ENCODE measurements at regions not wholly inside any gene's neighbourhood (a gene's known extent, or its start where the extent isn't known, plus 50 kb on each side); places are given as distances from the start of the nearest gene placed in this dataset.
A peak's percentile ranks its signal among the peaks of the same experiment; 100 is the strongest.

GRCh38 chr4:20423420-20423819, 171.7 kb downstream of the SLIT2 start:
- no peak for DNase-seq
- no peaks in the 10 kb centered on the region for H3K9me3 ChIP-seq (replicated peaks in 1 of 3)
- 92 to 95% (median 94%) methylated on average over 3 of the region's 3 CpGs for WGBS, 4 donors
- peaks cover 0 to 5% of the 10 kb centered on the region in 2 donors for H3K4me1 ChIP-seq (replicated peaks in 1 of 2)
- no peak overlapping the region for H3K27ac ChIP-seq
- no peaks in the 10 kb centered on the region for H3K36me3 ChIP-seq (replicated peaks in 1 of 2)
- peak in 1 of 6 experiments; percentile 12 for TF ChIP-seq CTCF (IDR thresholded peaks at IDR 0.05)
- no peak for TF ChIP-seq POLR2A (IDR thresholded peaks at IDR 0.05)
- no peak overlapping the region for H3K4me3 ChIP-seq
- intact Hi-C loops (cut with DNase I): loop anchor here (5.0 to 10.0 kb wide), 2 partner anchors 119 to 261 kb away; no protein-coding TSS in a partner anchor
- no peaks in the 10 kb centered on the region for H3K27me3 ChIP-seq

- intact Hi-C loops (cut with DNase I): loop anchor here (10.0 kb wide), 1 partner anchor 259 kb away; no protein-coding TSS in a partner anchor
- TF ChIP-seq CTCF (IDR thresholded peaks at IDR 0.05) (no peak), POLR2A (IDR thresholded peaks at IDR 0.05) (no peak)
Observed at GRCh38 chr4:20426028-20426427, 174.3 kb downstream of the SLIT2 start.

GRCh38 chr4:20428436-20429160, 176.9 kb downstream of the SLIT2 start:
- Histone ChIP-seq H3K4me1 (replicated peaks in 1 of 2) (peaks cover 0 to 11% of the 10 kb centered on the region in 2 donors), H3K9me3 (replicated peaks in 1 of 3) (no peaks in the 10 kb centered on the region), H3K27ac (no peak overlapping the region), H3K36me3 (replicated peaks in 1 of 2) (no peaks in the 10 kb centered on the region), H3K27me3 (no peaks in the 10 kb centered on the region), H3K4me3 (no peak overlapping the region)
- no peak for DNase-seq
- TF ChIP-seq CTCF (IDR thresholded peaks at IDR 0.05): peak in 2 of 6 experiments; percentile 31
- no peak for TF ChIP-seq POLR2A (IDR thresholded peaks at IDR 0.05)
- WGBS, 4 donors: 77 to 84% (median 78%) methylated on average over 8 of the region's 8 CpGs
- intact Hi-C loops (cut with DNase I): loop anchor here (10.0 kb wide), 1 partner anchor 256 kb away; no protein-coding TSS in a partner anchor

More at GRCh38 chr4:20426028-20426427, 174.3 kb downstream of the SLIT2 start:
- 88 to 96% (median 94%) methylated on average over 1 of the region's 1 CpG for WGBS, 4 donors
- Histone ChIP-seq H3K4me3 (no peak overlapping the region), H3K4me1 (replicated peaks in 1 of 2) (no peaks in the 10 kb centered on the region), H3K27ac (no peak overlapping the region), H3K36me3 (replicated peaks in 1 of 2) (no peaks in the 10 kb centered on the region), H3K9me3 (replicated peaks in 1 of 3) (no peaks in the 10 kb centered on the region), H3K27me3 (no peaks in the 10 kb centered on the region)
- no peak for DNase-seq

GRCh38 chr4:20430259-20430941, 178.7 kb downstream of the SLIT2 start:
- WGBS, 4 donors: 71 to 86% (median 79%) methylated on average over 5 of the region's 5 CpGs
- intact Hi-C loops (cut with DNase I): no loop called here
- Histone ChIP-seq H3K27me3 (no peaks in the 10 kb centered on the region), H3K27ac (no peak overlapping the region), H3K9me3 (replicated peaks in 1 of 3) (no peaks in the 10 kb centered on the region), H3K4me3 (no peak overlapping the region), H3K36me3 (replicated peaks in 1 of 2) (no peaks in the 10 kb centered on the region), H3K4me1 (replicated peaks in 1 of 2) (peaks cover 1 to 11% of the 10 kb centered on the region in 2 donors)
- DNase-seq: no peak
- TF ChIP-seq POLR2A (IDR thresholded peaks at IDR 0.05): no peak
- no peak for TF ChIP-seq CTCF (IDR thresholded peaks at IDR 0.05)
